ENCODE measurements at regions not wholly inside any gene's neighbourhood (a gene's known extent, or its start where the extent isn't known, plus 50 kb on each side); places are given as distances from the start of the nearest gene placed in this dataset.

- ATAC-seq (no peak), DNase-seq (no peak)
- Histone ChIP-seq H3K4me3 (no peak overlapping the region), H3K9me3 (no peaks in the 10 kb centered on the region), H3K27me3 (no peaks in the 10 kb centered on the region), H3K4me1 (no peaks in the 10 kb centered on the region), H3K36me3 (replicated peaks in 1 of 2; ENCODE audit: insufficient read depth in 1 of 2, low read depth in 2 of 2) (no peaks in the 10 kb centered on the region), H3K27ac (no peak overlapping the region)
- TF ChIP-seq POLR2A (IDR thresholded peaks at IDR 0.05), result no peak
- TF ChIP-seq CTCF (IDR thresholded peaks at IDR 0.05), result no peak
- intact Hi-C loops (cut with DNase I), result no loop called here
- 31 to 36% methylated on average over 2 of the region's 2 CpGs for WGBS, 2 donors
Observed at GRCh38 chr9:119788921-119789320, 419.7 kb upstream of the BRINP1 start.

- DNase-seq, result no peak
- Histone ChIP-seq H3K4me1 (no peaks in the 10 kb centered on the region), H3K27ac (no peak overlapping the region), H3K27me3 (no peaks in the 10 kb centered on the region), H3K36me3 (replicated peaks in 1 of 2; ENCODE audit: insufficient read depth in 1 of 2, low read depth in 2 of 2) (no peaks in the 10 kb centered on the region), H3K4me3 (no peak overlapping the region), H3K9me3 (peaks cover 0 to 6% (median 0%) of the 10 kb centered on the region in 3 donors)
- intact Hi-C loops (cut with DNase I), result no loop called here
- ATAC-seq, result no peak
- no peak for TF ChIP-seq CTCF (IDR thresholded peaks at IDR 0.05)
- TF ChIP-seq POLR2A (IDR thresholded peaks at IDR 0.05), result no peak
Observed at GRCh38 chr9:119781886-119782285, 412.7 kb upstream of the BRINP1 start.

- H3K9me3 ChIP-seq, result peaks cover 0 to 6% (median 0%) of the 10 kb centered on the region in 3 donors
- DNase-seq, result no peak
- H3K4me1 ChIP-seq, result no peaks in the 10 kb centered on the region
- intact Hi-C loops (cut with DNase I), result no loop called here
- H3K4me3 ChIP-seq, result no peak overlapping the region
- no peak for ATAC-seq
- H3K27ac ChIP-seq, result no peak overlapping the region
- H3K27me3 ChIP-seq, result no peaks in the 10 kb centered on the region
- WGBS, 2 donors, result 38 to 41% methylated on average over 3 of the region's 3 CpGs
- TF ChIP-seq CTCF (IDR thresholded peaks at IDR 0.05), result no peak
- no peak for TF ChIP-seq POLR2A (IDR thresholded peaks at IDR 0.05)
- H3K36me3 ChIP-seq (replicated peaks in 1 of 2; ENCODE audit: insufficient read depth in 1 of 2, low read depth in 2 of 2), result no peaks in the 10 kb centered on the region
Observed at GRCh38 chr9:119775410-119775809, 406.2 kb upstream of the BRINP1 start.

- 31 to 35% methylated on average over 2 of the region's 2 CpGs for WGBS, 2 donors
- H3K4me3 ChIP-seq, result no peak overlapping the region
- H3K27ac ChIP-seq, result no peak overlapping the region
- no peak for ATAC-seq
- H3K4me1 ChIP-seq, result no peaks in the 10 kb centered on the region
- H3K27me3 ChIP-seq, result no peaks in the 10 kb centered on the region
- H3K36me3 ChIP-seq (replicated peaks in 1 of 2; ENCODE audit: insufficient read depth in 1 of 2, low read depth in 2 of 2), result no peaks in the 10 kb centered on the region
- H3K9me3 ChIP-seq, result peaks cover 0 to 3% (median 0%) of the 10 kb centered on the region in 3 donors
- no peak for TF ChIP-seq POLR2A (IDR thresholded peaks at IDR 0.05)
- TF ChIP-seq CTCF (IDR thresholded peaks at IDR 0.05), result no peak
- intact Hi-C loops (cut with DNase I), result no loop called here
- no peak for DNase-seq
Observed at GRCh38 chr9:119773823-119774222, 404.6 kb upstream of the BRINP1 start.

GRCh38 chr9:119771341-119771740, 402.1 kb upstream of the BRINP1 start:
- no peaks in the 10 kb centered on the region for H3K27me3 ChIP-seq
- no peak for TF ChIP-seq POLR2A (IDR thresholded peaks at IDR 0.05)
- TF ChIP-seq CTCF (IDR thresholded peaks at IDR 0.05), result no peak
- no peaks in the 10 kb centered on the region for H3K4me1 ChIP-seq
- ATAC-seq, result no peak
- no peak overlapping the region for H3K4me3 ChIP-seq
- no peak overlapping the region for H3K27ac ChIP-seq
- no peaks in the 10 kb centered on the region for H3K36me3 ChIP-seq (replicated peaks in 1 of 2; ENCODE audit: insufficient read depth in 1 of 2, low read depth in 2 of 2)
- H3K9me3 ChIP-seq, result no peaks in the 10 kb centered on the region
- WGBS, 2 donors, result 69 to 76% methylated on average over 1 of the region's 1 CpG
- DNase-seq, result no peak
- intact Hi-C loops (cut with DNase I), result no loop called here
